IPS-15b (cell line): ENCODE measurements at regions not wholly inside any gene's neighbourhood (a gene's known extent, or its start where the extent isn't known, plus 50 kb on each side); places are given as distances from the start of the nearest gene placed in this dataset.

ENCODE experiments used
- H3K27me3 ChIP-seq: one replicate; pipeline ENCODE4 v1.6.1; 2013; ENCODE audit warnings: low read length; ENCODE audit not compliant: control insufficient read depth, insufficient read depth
- H3K36me3 ChIP-seq: one replicate; pipeline ENCODE4 v1.6.1; 2013; ENCODE audit warnings: low read length; ENCODE audit not compliant: control insufficient read depth, insufficient read depth
- H3K4me1 ChIP-seq: one replicate; pipeline ENCODE4 v1.6.1; 2013; ENCODE audit warnings: mild to moderate bottlenecking, low read length; ENCODE audit not compliant: control insufficient read depth, insufficient read depth
- H3K4me3 ChIP-seq: one replicate; pipeline ENCODE4 v1.5.1; 2013; ENCODE audit warnings: low read depth, low read length
- H3K9ac ChIP-seq: one replicate; pipeline ENCODE4 v1.6.1; 2013; ENCODE audit warnings: low read depth, mild to moderate bottlenecking, low read length
- H3K9me3 ChIP-seq: one replicate; pipeline ENCODE4 v1.6.1; 2013; ENCODE audit warnings: mild to moderate bottlenecking, low read length; ENCODE audit not compliant: control insufficient read depth, insufficient read depth

- H3K36me3 ChIP-seq: no peaks in the 10 kb centered on the region
- H3K9ac ChIP-seq: no peak overlapping the region
- no peak overlapping the region for H3K4me3 ChIP-seq
- no peaks in the 10 kb centered on the region for H3K9me3 ChIP-seq
- no peaks in the 10 kb centered on the region for H3K4me1 ChIP-seq
- no peaks in the 10 kb centered on the region for H3K27me3 ChIP-seq
Observed at GRCh38 chr2:103959174-103960128, 894.5 kb upstream of the POU3F3 start.

GRCh38 chr2:103960129-103960513 lies 893.8 kb upstream of the POU3F3 start:
- Histone ChIP-seq H3K9me3 (no peaks in the 10 kb centered on the region), H3K36me3 (no peaks in the 10 kb centered on the region), H3K9ac (no peak overlapping the region), H3K4me1 (no peaks in the 10 kb centered on the region), H3K4me3 (no peak overlapping the region), H3K27me3 (no peaks in the 10 kb centered on the region)

- no peaks in the 10 kb centered on the region for H3K9me3 ChIP-seq
- no peaks in the 10 kb centered on the region for H3K4me1 ChIP-seq
- no peaks in the 10 kb centered on the region for H3K36me3 ChIP-seq
- no peak overlapping the region for H3K9ac ChIP-seq
- H3K4me3 ChIP-seq: no peak overlapping the region
- H3K27me3 ChIP-seq: no peaks in the 10 kb centered on the region
Observed at GRCh38 chr2:103960951-103961350, 893.0 kb upstream of the POU3F3 start.

GRCh38 chr2:103961862-103962261 lies 892.1 kb upstream of the POU3F3 start:
- Histone ChIP-seq H3K27me3 (no peaks in the 10 kb centered on the region), H3K36me3 (no peaks in the 10 kb centered on the region), H3K9me3 (no peaks in the 10 kb centered on the region), H3K4me1 (no peaks in the 10 kb centered on the region), H3K9ac (no peak overlapping the region), H3K4me3 (no peak overlapping the region)

GRCh38 chr2:103962670-103963069 lies 891.2 kb upstream of the POU3F3 start:
- no peaks in the 10 kb centered on the region for H3K27me3 ChIP-seq
- no peaks in the 10 kb centered on the region for H3K36me3 ChIP-seq
- no peak overlapping the region for H3K9ac ChIP-seq
- no peaks in the 10 kb centered on the region for H3K9me3 ChIP-seq
- H3K4me3 ChIP-seq: no peak overlapping the region
- no peaks in the 10 kb centered on the region for H3K4me1 ChIP-seq

- no peaks in the 10 kb centered on the region for H3K4me1 ChIP-seq
- no peak overlapping the region for H3K9ac ChIP-seq
- no peaks in the 10 kb centered on the region for H3K27me3 ChIP-seq
- H3K36me3 ChIP-seq: no peaks in the 10 kb centered on the region
- H3K9me3 ChIP-seq: no peaks in the 10 kb centered on the region
- no peak overlapping the region for H3K4me3 ChIP-seq
Observed at GRCh38 chr2:103963146-103963725, 890.7 kb upstream of the POU3F3 start.

GRCh38 chr2:103977241-103977640 lies 876.7 kb upstream of the POU3F3 start:
- Histone ChIP-seq H3K36me3 (no peaks in the 10 kb centered on the region), H3K4me3 (no peak overlapping the region), H3K4me1 (no peaks in the 10 kb centered on the region), H3K9me3 (no peaks in the 10 kb centered on the region), H3K9ac (no peak overlapping the region), H3K27me3 (no peaks in the 10 kb centered on the region)

GRCh38 chr2:103977668-103978067 lies 876.2 kb upstream of the POU3F3 start:
- Histone ChIP-seq H3K9me3 (no peaks in the 10 kb centered on the region), H3K4me1 (no peaks in the 10 kb centered on the region), H3K4me3 (no peak overlapping the region), H3K27me3 (no peaks in the 10 kb centered on the region), H3K36me3 (no peaks in the 10 kb centered on the region), H3K9ac (no peak overlapping the region)

- Histone ChIP-seq H3K27me3 (no peaks in the 10 kb centered on the region), H3K36me3 (no peaks in the 10 kb centered on the region), H3K9me3 (no peaks in the 10 kb centered on the region), H3K4me1 (no peaks in the 10 kb centered on the region), H3K9ac (no peak overlapping the region), H3K4me3 (no peak overlapping the region)
Observed at GRCh38 chr2:103980401-103980800, 873.5 kb upstream of the POU3F3 start.

- Histone ChIP-seq H3K9me3 (no peaks in the 10 kb centered on the region), H3K27me3 (no peaks in the 10 kb centered on the region), H3K4me3 (no peak overlapping the region), H3K9ac (no peak overlapping the region), H3K36me3 (no peaks in the 10 kb centered on the region), H3K4me1 (peaks cover 6% of the 10 kb centered on the region)
Observed at GRCh38 chr2:103982691-103983090, 871.2 kb upstream of the POU3F3 start.

- H3K4me3 ChIP-seq: no peak overlapping the region
- H3K9me3 ChIP-seq: no peaks in the 10 kb centered on the region
- H3K27me3 ChIP-seq: no peaks in the 10 kb centered on the region
- no peak overlapping the region for H3K9ac ChIP-seq
- no peaks in the 10 kb centered on the region for H3K36me3 ChIP-seq
- H3K4me1 ChIP-seq: peaks cover 6% of the 10 kb centered on the region
Observed at GRCh38 chr2:103986001-103986400, 867.9 kb upstream of the POU3F3 start.

GRCh38 chr2:103991591-103991990 lies 862.3 kb upstream of the POU3F3 start:
- no peak overlapping the region for H3K4me3 ChIP-seq
- no peaks in the 10 kb centered on the region for H3K4me1 ChIP-seq
- no peaks in the 10 kb centered on the region for H3K27me3 ChIP-seq
- no peaks in the 10 kb centered on the region for H3K36me3 ChIP-seq
- no peak overlapping the region for H3K9ac ChIP-seq
- H3K9me3 ChIP-seq: no peaks in the 10 kb centered on the region
